Osteocyte (in vitro differentiated cells): ENCODE measurements at regions not wholly inside any gene's neighbourhood (a gene's known extent, or its start where the extent isn't known, plus 50 kb on each side); places are given as distances from the start of the nearest gene placed in this dataset.

Experiments
- DNase-seq: peaks from one replicate; pipeline ENCODE4 v3.0.0; 2021; ENCODE audit warnings: mixed read lengths; ENCODE audit not compliant: unreplicated experiment; ENCODE audit errors: extremely low spot score
- H3K27ac Mint-ChIP-seq: one replicate; pipeline ENCODE4 v1.8.0; 2021; ENCODE audit warnings: mild to moderate bottlenecking, mixed read lengths; ENCODE audit not compliant: unreplicated experiment
- H3K27me3 Mint-ChIP-seq: one replicate; pipeline ENCODE4 v1.8.0; 2021; ENCODE audit warnings: mixed read lengths; ENCODE audit not compliant: unreplicated experiment
- H3K36me3 Mint-ChIP-seq: one replicate; pipeline ENCODE4 v1.8.0; 2021; ENCODE audit warnings: mixed read lengths; ENCODE audit not compliant: unreplicated experiment
- H3K4me1 Mint-ChIP-seq: one replicate; pipeline ENCODE4 v1.8.0; 2021; ENCODE audit warnings: mixed read lengths; ENCODE audit not compliant: unreplicated experiment
- H3K4me3 Mint-ChIP-seq: one replicate; pipeline ENCODE4 v1.8.0; 2021; ENCODE audit warnings: mild to moderate bottlenecking, moderate library complexity, mixed read lengths; ENCODE audit not compliant: unreplicated experiment
- H3K9me3 Mint-ChIP-seq: one replicate; pipeline ENCODE4 v1.8.0; 2021; ENCODE audit warnings: mixed read lengths; ENCODE audit not compliant: unreplicated experiment
- CTCF ChIP-seq: fragments of 200-600 bp; sonication (generic); IDR thresholded peaks from 2 replicates; pipeline ENCODE4 v1.5.0; 2021; ENCODE audit warnings: antibody characterized with exemption, mild to moderate bottlenecking, moderate library complexity

DNA sequence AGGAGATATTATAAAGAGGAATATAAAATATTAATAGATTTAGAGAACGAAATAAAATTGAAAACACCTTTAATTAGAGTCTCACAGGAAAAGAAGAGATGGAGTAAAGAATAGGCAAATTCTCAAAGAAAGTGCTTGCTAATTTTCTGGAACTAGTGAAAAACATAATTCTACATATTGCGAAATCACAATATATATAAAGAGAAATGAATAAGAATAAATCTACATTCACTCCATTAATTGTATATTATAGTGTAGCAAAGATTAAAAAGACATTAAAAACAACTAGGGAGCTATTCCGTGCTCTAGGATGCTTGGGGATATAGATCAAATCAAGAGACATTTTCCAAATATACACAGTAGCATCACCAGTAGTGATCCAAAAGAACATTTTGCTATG, 685.2 kb upstream of the NCAM2 start:
- Mint-ChIP-seq H3K27me3 (no peaks in the 10 kb centered on the region), H3K27ac (no peak overlapping the region), H3K36me3 (peaks cover 5% of the 10 kb centered on the region), H3K4me3 (no peak overlapping the region), H3K4me1 (no peaks in the 10 kb centered on the region), H3K9me3 (peaks cover 25% of the 10 kb centered on the region)
- DNase-seq = no peak
- no peak for TF ChIP-seq CTCF

DNA sequence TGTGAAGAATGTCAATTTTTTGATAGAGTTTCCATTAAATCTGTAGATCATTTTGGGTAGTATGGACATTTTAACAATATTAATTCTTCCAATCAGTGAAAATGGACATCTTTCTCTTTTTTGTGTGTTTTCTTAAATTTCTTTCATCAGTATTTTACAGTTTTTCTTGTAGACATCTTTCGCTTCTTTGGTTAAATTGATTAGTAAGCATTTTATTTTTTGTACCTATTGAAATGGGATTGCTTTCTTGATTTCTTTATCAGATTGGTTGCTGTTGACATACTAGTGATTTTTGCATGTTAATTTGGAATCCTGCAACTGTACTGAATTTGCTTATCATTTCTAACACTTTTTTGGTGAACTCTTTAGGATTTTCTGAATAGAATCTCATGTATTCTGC, 683.2 kb upstream of the NCAM2 start:
- Mint-ChIP-seq H3K27me3 (no peaks in the 10 kb centered on the region), H3K36me3 (peaks cover 5% of the 10 kb centered on the region), H3K9me3 (peaks cover 25% of the 10 kb centered on the region), H3K27ac (no peak overlapping the region), H3K4me1 (no peaks in the 10 kb centered on the region), H3K4me3 (no peak overlapping the region)
- no peak for TF ChIP-seq CTCF
- DNase-seq = no peak

- H3K27me3 Mint-ChIP-seq = no peaks in the 10 kb centered on the region
- H3K4me3 Mint-ChIP-seq = no peak overlapping the region
- no peak overlapping the region for H3K27ac Mint-ChIP-seq
- H3K4me1 Mint-ChIP-seq = no peaks in the 10 kb centered on the region
- TF ChIP-seq CTCF = no peak
- H3K36me3 Mint-ChIP-seq = no peaks in the 10 kb centered on the region
- DNase-seq = no peak
- peaks cover 46% of the 10 kb centered on the region for H3K9me3 Mint-ChIP-seq
These were observed 668.6 kb upstream of the NCAM2 start for GRCh38 chr21:20329636-20330035.

DNA sequence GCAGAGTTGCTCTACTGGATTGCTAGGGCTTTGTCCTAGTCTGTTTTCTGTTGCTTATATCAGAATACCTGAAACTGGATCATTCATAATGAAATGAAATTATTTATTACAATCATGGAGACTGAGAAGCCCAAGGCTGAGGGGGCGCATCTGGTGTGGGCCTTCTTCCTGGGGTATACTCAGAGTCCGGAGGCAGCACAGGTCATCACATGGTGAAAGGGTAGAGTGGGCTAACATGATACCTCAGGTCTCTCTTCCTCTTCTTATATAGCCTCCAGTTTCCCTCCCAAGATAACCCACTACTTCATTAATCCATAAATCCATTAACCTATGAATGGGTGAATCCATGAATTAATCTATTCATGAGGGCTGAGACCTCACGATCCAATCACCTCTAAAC, 667.6 kb upstream of the NCAM2 start:
- Mint-ChIP-seq H3K27ac (no peak overlapping the region), H3K9me3 (peaks cover 41% of the 10 kb centered on the region), H3K36me3 (no peaks in the 10 kb centered on the region), H3K4me3 (no peak overlapping the region), H3K27me3 (no peaks in the 10 kb centered on the region), H3K4me1 (no peaks in the 10 kb centered on the region)
- no peak for TF ChIP-seq CTCF
- no peak for DNase-seq

- DNase-seq = no peak
- peaks cover 20% of the 10 kb centered on the region for H3K9me3 Mint-ChIP-seq
- no peak overlapping the region for H3K27ac Mint-ChIP-seq
- H3K27me3 Mint-ChIP-seq = no peaks in the 10 kb centered on the region
- no peaks in the 10 kb centered on the region for H3K4me1 Mint-ChIP-seq
- no peak for TF ChIP-seq CTCF
- H3K36me3 Mint-ChIP-seq = no peaks in the 10 kb centered on the region
- H3K4me3 Mint-ChIP-seq = no peak overlapping the region
These were observed 663.6 kb upstream of the NCAM2 start for GRCh38 chr21:20334585-20334984.
